LNCAP (cell line): ENCODE measurements at regions not wholly inside any gene's neighbourhood (a gene's known extent, or its start where the extent isn't known, plus 50 kb on each side); places are given as distances from the start of the nearest gene placed in this dataset.

Source experiments
- TF ChIP-seq, protein P1 (sequence below): fragments of 450-650 bp; IDR thresholded peaks from 2 replicates; pipeline ENCODE4 v1.5.1; 2017; ENCODE audit warnings: mild to moderate bottlenecking

DNA sequence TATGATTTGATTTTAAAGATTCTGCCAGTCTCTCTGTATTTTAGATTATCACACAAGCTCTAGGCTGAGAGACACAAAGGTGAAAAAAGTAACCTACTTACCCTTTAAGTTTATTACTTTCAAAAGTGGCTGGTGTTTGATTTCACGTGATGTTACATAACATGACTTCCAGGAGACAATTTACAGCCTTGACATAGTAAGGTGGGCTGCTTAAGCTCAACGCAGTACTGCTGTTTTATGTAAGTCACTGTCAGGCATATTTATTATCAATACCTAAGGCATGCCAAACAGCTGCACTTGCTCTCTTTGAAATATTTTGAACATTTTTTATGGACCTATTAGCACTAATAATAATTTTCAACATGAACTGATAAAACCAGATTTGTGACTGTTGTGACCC, 451.5 kb upstream of the FAM241A start:
- TF ChIP-seq, protein P1, sequence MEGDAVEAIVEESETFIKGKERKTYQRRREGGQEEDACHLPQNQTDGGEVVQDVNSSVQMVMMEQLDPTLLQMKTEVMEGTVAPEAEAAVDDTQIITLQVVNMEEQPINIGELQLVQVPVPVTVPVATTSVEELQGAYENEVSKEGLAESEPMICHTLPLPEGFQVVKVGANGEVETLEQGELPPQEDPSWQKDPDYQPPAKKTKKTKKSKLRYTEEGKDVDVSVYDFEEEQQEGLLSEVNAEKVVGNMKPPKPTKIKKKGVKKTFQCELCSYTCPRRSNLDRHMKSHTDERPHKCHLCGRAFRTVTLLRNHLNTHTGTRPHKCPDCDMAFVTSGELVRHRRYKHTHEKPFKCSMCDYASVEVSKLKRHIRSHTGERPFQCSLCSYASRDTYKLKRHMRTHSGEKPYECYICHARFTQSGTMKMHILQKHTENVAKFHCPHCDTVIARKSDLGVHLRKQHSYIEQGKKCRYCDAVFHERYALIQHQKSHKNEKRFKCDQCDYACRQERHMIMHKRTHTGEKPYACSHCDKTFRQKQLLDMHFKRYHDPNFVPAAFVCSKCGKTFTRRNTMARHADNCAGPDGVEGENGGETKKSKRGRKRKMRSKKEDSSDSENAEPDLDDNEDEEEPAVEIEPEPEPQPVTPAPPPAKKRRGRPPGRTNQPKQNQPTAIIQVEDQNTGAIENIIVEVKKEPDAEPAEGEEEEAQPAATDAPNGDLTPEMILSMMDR: no peak

DNA sequence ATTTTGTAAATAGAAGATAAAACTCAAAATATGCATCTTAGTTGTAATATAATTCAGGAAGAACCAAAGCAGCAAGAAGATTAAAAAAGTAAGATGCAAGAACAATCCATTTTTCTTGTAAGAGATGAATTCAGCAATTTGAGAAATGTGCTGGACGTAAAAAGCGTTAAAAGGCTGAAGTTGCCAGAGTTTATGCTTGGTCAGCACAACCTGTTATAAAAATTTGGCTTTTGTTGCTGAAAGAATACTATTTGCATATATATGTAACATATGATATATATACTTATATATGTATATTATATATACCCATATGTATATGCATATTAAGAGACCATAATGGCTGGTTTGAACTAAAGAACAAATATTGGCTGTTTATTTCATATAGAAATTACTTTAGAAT, 449.6 kb upstream of the FAM241A start:
- TF ChIP-seq, protein P1: no peak

DNA sequence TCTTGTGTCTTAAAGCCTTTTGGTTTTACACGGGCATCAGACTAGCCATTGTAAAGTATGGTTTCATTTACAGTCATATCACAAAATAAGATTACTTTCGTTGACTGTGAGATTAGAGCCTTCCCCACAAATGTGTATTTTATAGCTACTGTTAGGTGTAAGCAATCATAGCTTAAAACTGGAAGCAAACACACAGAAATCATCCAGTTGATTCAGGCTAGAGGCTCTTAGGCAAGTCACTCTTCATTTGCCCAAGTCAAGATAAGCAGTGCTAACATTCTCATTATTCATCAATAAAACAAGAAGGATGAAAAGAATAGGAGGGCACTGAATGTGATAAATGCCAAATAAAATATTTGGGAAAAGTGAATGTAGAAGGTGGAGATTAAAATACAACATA, 448.7 kb upstream of the FAM241A start:
- TF ChIP-seq, protein P1: no peak

DNA sequence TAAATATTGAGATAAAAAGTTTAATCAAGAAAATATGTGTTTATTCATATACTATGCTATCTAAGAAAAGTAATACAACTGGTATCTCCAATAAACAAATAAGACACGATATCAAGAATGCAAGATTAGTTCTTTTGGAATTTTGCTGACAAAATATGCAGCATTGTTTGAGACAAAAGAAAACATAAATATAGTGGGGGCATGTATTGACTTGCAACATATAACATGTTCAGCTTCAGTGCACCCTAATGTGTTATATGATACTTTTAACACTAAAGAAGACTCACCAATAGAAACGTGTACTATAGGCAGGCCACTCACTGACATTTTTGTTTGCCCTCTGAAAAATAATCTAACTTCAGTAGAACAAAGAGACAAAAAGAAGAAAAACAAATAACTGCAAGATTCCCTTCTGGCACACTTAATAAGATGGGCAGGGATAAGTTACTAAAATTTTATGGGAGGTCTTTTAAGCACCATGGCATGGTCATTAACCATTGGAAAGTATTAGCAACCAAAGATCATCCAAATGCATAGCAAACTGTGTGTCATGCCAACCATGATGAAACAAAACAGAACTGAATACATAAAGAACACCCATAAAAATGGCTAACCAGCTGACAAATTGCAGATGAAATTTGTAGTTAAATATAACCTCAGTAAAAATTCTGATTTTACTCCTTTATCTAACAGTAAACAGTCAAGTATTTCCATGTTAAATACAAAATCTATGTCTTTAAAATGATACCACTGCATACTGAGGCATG, 447.9 kb upstream of the FAM241A start:
- TF ChIP-seq, protein P1: no peak

DNA sequence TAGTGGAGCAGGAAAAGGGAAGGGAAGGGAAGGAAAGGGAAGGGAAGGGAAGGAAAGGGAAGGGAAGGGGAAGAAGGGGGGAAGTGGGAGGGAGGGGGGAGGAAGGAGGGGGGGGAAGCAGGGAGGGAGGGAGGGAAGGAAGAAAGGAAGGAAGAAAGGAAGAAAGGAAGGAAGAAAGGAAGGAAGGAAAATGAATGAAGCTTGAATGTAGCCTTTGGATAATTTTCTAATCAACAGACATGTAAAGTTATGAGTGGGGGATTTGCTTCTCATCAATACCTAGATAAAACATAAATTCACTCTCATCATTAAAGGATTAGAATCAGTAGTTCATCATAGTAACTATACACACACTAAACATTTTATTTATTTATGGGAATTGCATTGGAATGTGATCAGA, 446.9 kb upstream of the FAM241A start:
- TF ChIP-seq, protein P1: no peak

DNA sequence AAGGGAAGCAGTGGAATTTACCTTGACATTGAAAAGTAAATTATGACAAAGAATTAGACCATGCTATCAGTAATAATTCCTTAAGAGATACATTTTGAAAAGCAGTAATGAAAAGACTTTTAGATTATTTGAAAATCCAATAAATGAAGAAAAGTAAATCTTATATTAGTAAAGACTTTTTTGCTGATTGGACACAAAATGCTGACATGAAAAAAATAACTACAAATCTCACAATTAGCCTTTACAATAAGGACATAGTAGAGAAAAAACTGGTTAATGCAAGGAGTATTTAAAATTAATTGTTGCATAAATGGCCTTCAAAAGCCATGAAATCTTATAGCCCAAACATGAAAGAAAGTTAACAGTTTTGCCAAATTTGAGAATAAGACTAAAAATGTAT, 446.1 kb upstream of the FAM241A start:
- TF ChIP-seq, protein P1: no peak

DNA sequence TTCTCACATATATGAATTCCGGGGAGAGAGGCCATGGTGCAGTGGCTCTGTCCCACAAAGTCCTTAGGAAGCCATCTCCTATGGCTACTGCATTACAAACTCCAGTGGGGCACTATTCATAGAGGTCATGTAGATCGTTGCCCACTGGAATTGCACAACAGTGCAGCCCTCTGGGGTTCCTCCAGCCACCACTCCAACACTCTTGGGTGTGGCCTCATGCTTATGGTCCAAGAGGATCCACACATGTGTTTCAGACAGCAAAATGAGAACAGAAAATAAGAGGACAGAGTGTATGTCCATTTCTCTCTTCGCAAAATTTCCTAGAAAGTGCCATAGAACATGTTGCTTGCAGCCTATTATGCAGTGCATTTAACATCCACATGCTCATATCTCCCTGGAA, 444.2 kb upstream of the FAM241A start:
- TF ChIP-seq, protein P1: no peak

DNA sequence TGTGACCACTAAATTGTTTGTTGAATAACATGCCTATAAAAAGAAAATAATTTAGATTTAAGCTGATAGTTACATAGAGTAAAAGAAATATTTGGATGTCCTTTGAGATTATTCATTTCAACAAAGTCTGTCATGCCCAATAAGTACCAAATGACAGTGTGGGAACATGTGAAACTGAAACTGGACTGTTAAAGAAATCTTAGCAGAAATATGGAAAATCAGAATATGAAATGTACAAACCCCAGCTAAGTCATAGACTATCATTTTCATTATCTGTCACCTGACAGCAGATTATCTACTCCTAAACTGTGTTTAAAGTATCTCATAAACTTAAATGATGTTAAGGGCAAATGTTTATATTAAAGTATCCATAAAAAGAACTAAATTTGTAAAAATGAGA, 437.8 kb upstream of the FAM241A start:
- TF ChIP-seq, protein P1: no peak
